Suprapubic skin (tissue), 4 donors: ENCODE measurements at regions not wholly inside any gene's neighbourhood (a gene's known extent, or its start where the extent isn't known, plus 50 kb on each side); places are given as distances from the start of the nearest gene placed in this dataset.

ENCODE experiments used
- DNase-seq, 2 donors: peaks; one replicate each; pipeline ENCODE4 v3.0.0-alpha.2; 2019; ENCODE audit warnings: low spot score in 2 of 2
- H3K27ac ChIP-seq: fragments of 200-600 bp; sonication (generic); one replicate; pipeline ENCODE4 v1.5.1; 2019
- H3K27me3 ChIP-seq: fragments of 200-600 bp; sonication (generic); one replicate; pipeline ENCODE4 v1.5.1; 2019
- H3K36me3 ChIP-seq: fragments of 200-600 bp; sonication (generic); one replicate; pipeline ENCODE4 v1.5.1; 2019
- H3K4me1 ChIP-seq: fragments of 200-600 bp; sonication (generic); one replicate; pipeline ENCODE4 v1.5.1; 2019
- H3K4me3 ChIP-seq: fragments of 200-600 bp; sonication (generic); one replicate; pipeline ENCODE4 v1.5.1; 2019; ENCODE audit warnings: mild to moderate bottlenecking
- H3K9me3 ChIP-seq: fragments of 200-600 bp; sonication (generic); one replicate; pipeline ENCODE4 v1.5.1; 2019
- EP300 ChIP-seq: sonication (generic); formaldehyde crosslinking; IDR thresholded peaks from one replicate; pipeline ENCODE4 v1.6.1; 2017; ENCODE audit warnings: antibody characterized with exemption
- POLR2A ChIP-seq, 2 donors: fragments of 450-650 bp; IDR thresholded peaks; one replicate each; pipeline ENCODE4 v1.6.1; 2017; ENCODE audit warnings: antibody characterized with exemption in 2 of 2, mild to moderate bottlenecking in 2 of 2, moderate library complexity in 2 of 2
- POLR2AphosphoS5 ChIP-seq, 3 donors: sonication (generic); formaldehyde crosslinking; IDR thresholded peaks; one replicate each; pipeline ENCODE4 v1.6.1; 2017; ENCODE audit warnings: antibody characterized with exemption in 3 of 3
- WGBS: methylation state at CpG from one replicate; pipeline ENCODE4 v1.1.5; 2018; 5-methylcytosine and 5-hydroxymethylcytosine counted together
- TF ChIP-seq, protein P1 (sequence below), 2 donors: fragments of 200-600 bp in 1 of 2; fragments of 450-650 bp in 1 of 2; sonication (generic) in 1 of 2; IDR thresholded peaks; one replicate each; pipeline ENCODE4 v1.5.1; 2016 to 2019; ENCODE audit warnings: antibody characterized with exemption in 2 of 2, mild to moderate bottlenecking in 1 of 2, moderate library complexity in 1 of 2

DNA sequence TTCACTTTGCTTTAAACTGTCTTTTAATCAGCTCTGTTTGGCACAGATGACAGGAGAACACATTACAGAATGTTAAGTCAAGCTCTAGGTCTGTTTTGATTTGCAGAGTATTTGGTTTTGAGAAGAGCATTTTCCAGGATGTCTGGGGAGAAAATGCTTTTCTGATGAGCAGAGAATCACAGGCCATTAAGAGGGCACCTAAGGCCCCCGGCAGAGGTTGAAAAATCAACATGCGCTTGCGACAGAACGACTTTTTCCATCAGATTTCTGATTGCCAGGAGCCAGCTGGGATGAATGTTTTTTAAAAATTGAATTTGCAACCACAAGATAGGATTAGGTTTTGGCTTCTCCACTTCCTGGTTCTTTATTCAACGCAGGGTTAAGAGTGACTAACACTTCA, 304.5 kb downstream of the JRKL start:
- Histone ChIP-seq H3K36me3 (no peaks in the 10 kb centered on the region), H3K4me3 (no peak overlapping the region), H3K4me1 (no peaks in the 10 kb centered on the region), H3K27ac (no peak overlapping the region), H3K9me3 (no peaks in the 10 kb centered on the region), H3K27me3 (no peaks in the 10 kb centered on the region)
- no peak for DNase-seq
- TF ChIP-seq, protein P1, sequence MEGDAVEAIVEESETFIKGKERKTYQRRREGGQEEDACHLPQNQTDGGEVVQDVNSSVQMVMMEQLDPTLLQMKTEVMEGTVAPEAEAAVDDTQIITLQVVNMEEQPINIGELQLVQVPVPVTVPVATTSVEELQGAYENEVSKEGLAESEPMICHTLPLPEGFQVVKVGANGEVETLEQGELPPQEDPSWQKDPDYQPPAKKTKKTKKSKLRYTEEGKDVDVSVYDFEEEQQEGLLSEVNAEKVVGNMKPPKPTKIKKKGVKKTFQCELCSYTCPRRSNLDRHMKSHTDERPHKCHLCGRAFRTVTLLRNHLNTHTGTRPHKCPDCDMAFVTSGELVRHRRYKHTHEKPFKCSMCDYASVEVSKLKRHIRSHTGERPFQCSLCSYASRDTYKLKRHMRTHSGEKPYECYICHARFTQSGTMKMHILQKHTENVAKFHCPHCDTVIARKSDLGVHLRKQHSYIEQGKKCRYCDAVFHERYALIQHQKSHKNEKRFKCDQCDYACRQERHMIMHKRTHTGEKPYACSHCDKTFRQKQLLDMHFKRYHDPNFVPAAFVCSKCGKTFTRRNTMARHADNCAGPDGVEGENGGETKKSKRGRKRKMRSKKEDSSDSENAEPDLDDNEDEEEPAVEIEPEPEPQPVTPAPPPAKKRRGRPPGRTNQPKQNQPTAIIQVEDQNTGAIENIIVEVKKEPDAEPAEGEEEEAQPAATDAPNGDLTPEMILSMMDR (IDR thresholded peaks at IDR 0.05): no peak
- no peak for TF ChIP-seq EP300
- TF ChIP-seq POLR2A (IDR thresholded peaks at IDR 0.05): no peak
- TF ChIP-seq POLR2AphosphoS5 (IDR thresholded peaks at IDR 0.05): no peak
- WGBS: 88% methylated on average over 5 of the region's 5 CpGs

DNA sequence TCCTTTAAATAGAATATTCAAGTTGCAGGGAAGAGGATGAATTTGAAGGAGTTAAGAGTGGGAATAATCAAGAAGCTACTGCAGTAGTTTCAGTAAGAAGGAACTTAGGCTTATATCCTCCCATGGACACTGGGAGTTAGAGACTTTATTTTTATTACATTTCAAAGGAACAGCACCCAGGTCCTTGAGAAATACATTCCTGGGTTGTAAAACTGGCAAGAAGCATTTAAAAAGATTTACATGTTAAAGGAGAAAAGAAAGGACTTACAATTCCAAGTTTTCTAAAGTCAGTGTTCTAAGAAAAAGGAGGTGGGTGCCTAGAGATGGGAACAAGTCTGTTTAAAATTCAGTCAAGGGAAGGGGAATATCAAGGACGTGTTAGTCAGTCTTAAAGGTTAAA, 306.9 kb downstream of the JRKL start:
- Histone ChIP-seq H3K27ac (no peak overlapping the region), H3K36me3 (no peaks in the 10 kb centered on the region), H3K9me3 (no peaks in the 10 kb centered on the region), H3K4me1 (no peaks in the 10 kb centered on the region), H3K4me3 (no peak overlapping the region), H3K27me3 (no peaks in the 10 kb centered on the region)
- no peak for DNase-seq
- TF ChIP-seq EP300 (no peak), POLR2AphosphoS5 (IDR thresholded peaks at IDR 0.05) (no peak), POLR2A (IDR thresholded peaks at IDR 0.05) (no peak)
- TF ChIP-seq, protein P1 (IDR thresholded peaks at IDR 0.05): no peak
- 24% methylated on average over 1 of the region's 1 CpG for WGBS

- no peak for DNase-seq
- no peaks in the 10 kb centered on the region for H3K27me3 ChIP-seq
- no peaks in the 10 kb centered on the region for H3K4me1 ChIP-seq
- H3K36me3 ChIP-seq: no peaks in the 10 kb centered on the region
- TF ChIP-seq POLR2AphosphoS5 (IDR thresholded peaks at IDR 0.05) (no peak), POLR2A (IDR thresholded peaks at IDR 0.05) (no peak), EP300 (no peak)
- TF ChIP-seq, protein P1 (IDR thresholded peaks at IDR 0.05): no peak
- 89% methylated on average over 3 of the region's 3 CpGs for WGBS
- H3K27ac ChIP-seq: no peak overlapping the region
- H3K4me3 ChIP-seq: no peak overlapping the region
- no peaks in the 10 kb centered on the region for H3K9me3 ChIP-seq
Measured at GRCh38 chr11:96697466-96697865, 307.7 kb downstream of the JRKL start.

- Histone ChIP-seq H3K4me3 (no peak overlapping the region), H3K36me3 (no peaks in the 10 kb centered on the region), H3K9me3 (no peaks in the 10 kb centered on the region), H3K4me1 (no peaks in the 10 kb centered on the region), H3K27me3 (no peaks in the 10 kb centered on the region), H3K27ac (no peak overlapping the region)
- WGBS: 66% methylated on average over 3 of the region's 3 CpGs
- TF ChIP-seq EP300 (no peak), POLR2AphosphoS5 (IDR thresholded peaks at IDR 0.05) (no peak), POLR2A (IDR thresholded peaks at IDR 0.05) (no peak)
- TF ChIP-seq, protein P1 (IDR thresholded peaks at IDR 0.05): no peak
- DNase-seq: no peak
Measured at GRCh38 chr11:96704847-96705246, 315.0 kb downstream of the JRKL start.

GRCh38 chr11:96706761-96707160, 316.9 kb downstream of the JRKL start:
- Histone ChIP-seq H3K27ac (no peak overlapping the region), H3K4me1 (no peaks in the 10 kb centered on the region), H3K27me3 (no peaks in the 10 kb centered on the region), H3K4me3 (no peak overlapping the region), H3K9me3 (no peaks in the 10 kb centered on the region), H3K36me3 (no peaks in the 10 kb centered on the region)
- DNase-seq: no peak
- TF ChIP-seq POLR2A (IDR thresholded peaks at IDR 0.05): no peak
- TF ChIP-seq EP300: no peak
- TF ChIP-seq, protein P1 (IDR thresholded peaks at IDR 0.05): no peak
- no peak for TF ChIP-seq POLR2AphosphoS5 (IDR thresholded peaks at IDR 0.05)
- WGBS: 62% methylated on average over 3 of the region's 3 CpGs
